Fibroblast of lung (primary cell): ENCODE measurements at regions not wholly inside any gene's neighbourhood (a gene's known extent, or its start where the extent isn't known, plus 50 kb on each side); places are given as distances from the start of the nearest gene placed in this dataset.

Experiments used
- EZH2 ChIP-seq: IDR thresholded peaks from 2 replicates; pipeline ENCODE4 v1.5.1; 2012; ENCODE audit warnings: low read length, control low read depth, mild to moderate bottlenecking; ENCODE audit errors: missing control alignments
- TF ChIP-seq, protein P1 (sequence below), 2 donors: IDR thresholded peaks in 1 of 2; conservative IDR thresholded peaks in 1 of 2; 1 replicate in 1 of 2; 2 replicates in 1 of 2; pipeline ENCODE4 v1.5.1; 2011 to 2012; ENCODE audit warnings: low read length in 2 of 2, control low read depth in 1 of 2, inconsistent platforms in 1 of 2, low read depth in 1 of 2, mild to moderate bottlenecking in 1 of 2

DNA sequence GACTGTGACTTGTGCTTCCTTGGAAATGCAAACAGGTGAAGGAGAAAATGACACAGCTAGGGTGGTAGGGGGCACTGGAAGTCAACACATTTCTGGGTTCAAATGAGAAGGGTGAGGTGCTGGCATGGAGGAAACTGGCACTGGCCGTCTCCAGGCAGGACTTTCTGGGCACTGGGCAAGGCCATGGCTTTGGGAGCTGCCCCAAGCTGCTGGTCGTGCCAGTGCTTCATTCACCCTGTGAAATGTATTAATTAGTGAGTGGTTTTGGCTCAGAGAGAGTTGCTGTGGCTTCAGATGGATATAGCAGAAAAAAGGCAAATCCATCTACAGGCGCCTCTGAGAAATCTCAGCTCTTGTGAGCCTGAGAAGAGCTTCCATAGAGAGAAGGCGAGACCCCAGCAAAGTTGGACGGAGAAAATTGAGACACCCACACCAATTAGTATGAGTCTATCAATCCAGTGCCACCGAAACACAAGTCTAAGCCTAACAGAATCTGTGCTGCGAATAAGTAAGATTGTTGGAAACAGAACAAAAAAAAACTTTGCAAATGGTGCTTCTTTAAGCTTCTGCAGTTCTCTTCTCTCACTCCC, 202.1 kb upstream of the TNP1 start:
- TF ChIP-seq, protein P1, sequence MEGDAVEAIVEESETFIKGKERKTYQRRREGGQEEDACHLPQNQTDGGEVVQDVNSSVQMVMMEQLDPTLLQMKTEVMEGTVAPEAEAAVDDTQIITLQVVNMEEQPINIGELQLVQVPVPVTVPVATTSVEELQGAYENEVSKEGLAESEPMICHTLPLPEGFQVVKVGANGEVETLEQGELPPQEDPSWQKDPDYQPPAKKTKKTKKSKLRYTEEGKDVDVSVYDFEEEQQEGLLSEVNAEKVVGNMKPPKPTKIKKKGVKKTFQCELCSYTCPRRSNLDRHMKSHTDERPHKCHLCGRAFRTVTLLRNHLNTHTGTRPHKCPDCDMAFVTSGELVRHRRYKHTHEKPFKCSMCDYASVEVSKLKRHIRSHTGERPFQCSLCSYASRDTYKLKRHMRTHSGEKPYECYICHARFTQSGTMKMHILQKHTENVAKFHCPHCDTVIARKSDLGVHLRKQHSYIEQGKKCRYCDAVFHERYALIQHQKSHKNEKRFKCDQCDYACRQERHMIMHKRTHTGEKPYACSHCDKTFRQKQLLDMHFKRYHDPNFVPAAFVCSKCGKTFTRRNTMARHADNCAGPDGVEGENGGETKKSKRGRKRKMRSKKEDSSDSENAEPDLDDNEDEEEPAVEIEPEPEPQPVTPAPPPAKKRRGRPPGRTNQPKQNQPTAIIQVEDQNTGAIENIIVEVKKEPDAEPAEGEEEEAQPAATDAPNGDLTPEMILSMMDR (conservative IDR thresholded peaks at IDR 0.05 in 1 of 2, IDR thresholded peaks at IDR 0.05 in 1 of 2; ENCODE audit: low read depth in 1 of 2, low read length in 2 of 2), result no peak
- no peak for TF ChIP-seq EZH2
